ENCODE measurements at regions not wholly inside any gene's neighbourhood (a gene's known extent, or its start where the extent isn't known, plus 50 kb on each side); places are given as distances from the start of the nearest gene placed in this dataset.

DNA sequence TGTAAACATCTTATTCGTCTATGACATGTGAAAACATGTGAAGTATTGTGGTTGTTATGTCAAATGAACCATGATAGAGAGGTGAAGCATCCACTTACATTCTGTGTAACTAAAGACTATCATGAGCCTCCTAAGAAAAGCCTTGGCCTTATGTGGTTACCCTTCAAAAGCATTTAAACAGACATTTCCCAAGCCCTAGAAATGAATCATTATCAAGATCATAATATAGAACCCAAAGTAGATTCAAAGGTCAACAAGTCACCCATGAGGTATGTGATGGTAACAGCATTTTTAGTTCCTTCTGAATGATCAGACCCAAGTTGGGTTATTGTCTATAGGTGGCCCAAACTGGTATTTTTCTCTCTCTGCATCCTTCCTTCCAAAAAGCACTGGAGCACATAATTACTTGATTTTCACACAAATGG lies 408.0 kb downstream of the TBL1XR1 start:
- DNase-seq, result no peak

- no peak for DNase-seq
Measured at GRCh38 chr3:176787506-176787905, 409.8 kb downstream of the TBL1XR1 start.

- no peak for DNase-seq
Measured at GRCh38 chr3:176785171-176785570, 412.1 kb downstream of the TBL1XR1 start.

GRCh38 chr3:176780766-176781165 lies 416.5 kb downstream of the TBL1XR1 start:
- no peak for DNase-seq

DNA sequence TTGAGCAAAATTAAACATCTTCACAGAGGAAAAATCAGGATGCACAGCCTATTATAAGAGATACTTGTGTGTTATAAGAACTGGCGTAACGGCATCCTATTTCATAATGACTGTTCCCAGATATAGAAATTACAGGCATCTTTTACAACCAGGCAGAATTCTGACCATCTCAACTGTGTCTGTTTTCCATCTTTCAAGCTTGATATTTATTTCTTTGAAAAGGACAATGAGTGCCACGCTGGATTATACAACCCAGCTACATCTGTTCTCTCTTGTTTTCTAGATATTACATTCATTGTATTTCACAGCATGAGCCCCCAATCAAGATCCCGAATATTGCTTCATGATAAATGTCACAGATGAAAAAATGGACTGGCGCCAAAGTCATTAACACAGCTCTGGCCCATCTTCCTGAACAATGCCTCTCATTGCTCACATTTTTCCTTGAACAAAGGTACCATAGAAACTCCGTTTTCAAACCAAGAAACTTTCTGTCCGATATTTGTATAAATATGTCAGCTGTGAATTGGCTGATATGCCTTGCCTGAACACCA lies 420.6 kb downstream of the TBL1XR1 start:
- no peak for DNase-seq

DNA sequence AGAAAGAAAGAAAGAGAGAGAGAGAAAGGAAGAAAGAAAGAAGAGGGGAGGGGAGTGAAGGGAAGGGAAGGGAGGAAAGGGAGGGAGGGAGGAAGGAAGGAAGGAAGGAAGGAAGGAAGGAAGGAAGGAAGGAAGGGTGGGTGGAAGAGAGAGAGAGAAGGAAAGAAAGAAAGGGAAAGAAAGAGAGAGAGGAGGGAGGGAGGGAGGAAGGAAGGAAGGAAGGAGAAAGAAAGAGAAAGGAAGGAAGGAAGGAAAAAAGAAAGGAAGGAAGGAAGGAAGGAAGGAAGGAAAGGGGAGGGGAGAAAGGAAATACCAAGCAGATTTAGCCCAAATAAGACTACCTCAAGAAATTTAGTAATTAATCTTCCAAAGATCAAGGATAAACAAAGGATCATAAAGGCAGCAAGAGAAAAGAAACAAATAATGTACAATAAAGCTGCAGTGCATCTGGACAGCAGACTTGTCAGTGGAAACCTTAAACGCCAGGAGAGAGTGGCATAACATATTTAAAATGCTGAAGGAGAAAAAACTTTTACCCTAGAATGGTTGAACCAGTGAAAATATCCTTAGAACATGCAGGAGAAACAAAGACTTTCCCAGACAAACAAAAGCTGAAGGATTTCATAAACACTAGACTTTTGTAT lies 427.6 kb downstream of the TBL1XR1 start:
- no peak for DNase-seq

DNA sequence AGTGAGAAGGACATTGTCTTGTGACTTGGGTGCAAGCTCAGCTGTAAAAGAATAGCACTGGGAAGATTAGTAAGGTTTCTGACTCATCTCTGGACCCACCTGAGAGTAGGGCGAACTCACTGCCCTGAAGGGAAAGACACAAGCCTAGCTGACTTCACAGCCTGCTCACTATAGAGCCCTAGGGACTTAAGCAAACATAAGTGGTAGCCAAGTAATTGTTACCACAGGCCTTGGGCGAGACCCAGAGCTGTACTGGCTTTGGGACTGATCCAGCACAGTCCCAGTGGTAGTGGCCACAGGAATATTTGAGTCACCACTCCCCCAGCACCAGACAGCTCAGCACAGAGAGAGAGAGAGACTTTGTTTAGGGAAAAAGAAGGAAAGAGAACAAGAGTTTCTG lies 429.9 kb downstream of the TBL1XR1 start:
- no peak for DNase-seq

DNA sequence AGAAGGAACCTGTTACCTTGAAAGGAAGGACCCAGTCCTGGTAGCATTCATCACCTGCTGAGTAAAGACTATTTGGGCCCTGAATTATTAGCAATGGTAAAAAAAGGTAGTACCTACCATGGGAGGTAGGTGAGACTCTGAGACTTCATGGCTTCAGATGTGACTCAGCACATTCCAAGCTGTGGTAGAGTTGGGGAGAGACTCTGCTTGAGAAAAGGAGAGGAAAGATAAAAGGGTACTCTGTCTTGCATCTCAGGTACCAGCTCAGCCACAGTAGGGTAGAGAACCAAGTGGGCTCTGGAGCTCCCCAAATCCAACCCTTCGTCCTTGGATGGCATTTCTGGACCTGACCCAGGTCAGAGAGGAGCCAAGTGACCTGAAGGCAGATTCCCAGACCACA lies 430.4 kb downstream of the TBL1XR1 start:
- DNase-seq, result no peak

DNA sequence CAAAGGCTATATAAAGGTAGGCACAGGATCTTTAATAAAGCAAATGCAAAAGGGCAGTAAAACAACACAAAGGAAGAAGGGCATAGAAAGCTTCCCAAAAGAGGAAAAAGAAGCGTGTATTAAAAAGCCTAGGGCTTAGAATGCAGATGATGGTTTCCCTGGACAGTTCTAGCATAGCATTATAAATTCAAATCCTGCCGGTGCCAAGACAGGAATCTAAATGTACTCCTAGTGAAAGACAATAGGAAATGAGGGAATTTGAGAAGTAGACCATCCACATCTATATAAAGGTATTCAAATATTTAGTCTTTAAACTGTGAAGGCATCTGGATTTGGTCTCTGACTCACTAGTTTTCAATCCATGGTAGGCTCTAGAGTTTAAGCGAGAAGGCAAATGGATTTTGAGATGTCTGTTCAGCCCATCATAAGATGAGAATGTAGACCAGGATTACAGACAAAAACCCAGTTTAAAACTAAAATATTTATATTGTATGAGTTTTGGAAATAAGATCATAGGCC lies 431.8 kb downstream of the TBL1XR1 start:
- no peak for DNase-seq

DNA sequence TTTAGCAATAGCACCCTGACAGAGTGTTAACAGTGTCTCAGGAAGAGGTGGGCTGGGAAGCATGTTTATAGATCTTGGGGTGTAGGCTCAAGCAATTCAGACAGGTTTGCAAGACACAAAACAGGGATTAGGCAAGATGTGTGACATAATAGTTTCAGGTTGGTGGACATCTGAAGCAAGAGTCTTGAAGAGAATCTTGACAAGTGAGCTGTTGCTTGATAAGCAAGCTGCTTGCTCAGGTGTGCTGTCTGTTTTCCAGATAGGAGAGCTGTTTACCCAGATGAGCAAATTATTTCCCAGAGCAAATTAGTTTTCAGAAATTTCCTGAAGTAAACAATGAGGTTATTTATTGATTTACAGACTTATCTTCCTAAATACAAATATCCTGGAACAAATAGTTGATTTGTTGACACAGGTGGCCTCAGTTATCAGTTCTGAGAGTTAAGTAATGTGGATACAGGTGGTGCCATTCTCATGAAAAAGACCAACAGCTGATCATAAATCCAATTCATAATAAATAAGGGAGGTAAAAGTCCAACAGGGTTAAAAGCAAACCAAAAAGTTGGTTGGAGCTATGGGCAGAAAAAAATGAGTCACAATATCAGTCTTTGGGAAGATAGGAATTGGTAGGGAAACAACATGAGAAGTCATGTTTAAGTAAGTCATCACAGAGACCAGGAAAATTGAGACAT lies 437.3 kb downstream of the TBL1XR1 start:
- DNase-seq, result no peak

DNA sequence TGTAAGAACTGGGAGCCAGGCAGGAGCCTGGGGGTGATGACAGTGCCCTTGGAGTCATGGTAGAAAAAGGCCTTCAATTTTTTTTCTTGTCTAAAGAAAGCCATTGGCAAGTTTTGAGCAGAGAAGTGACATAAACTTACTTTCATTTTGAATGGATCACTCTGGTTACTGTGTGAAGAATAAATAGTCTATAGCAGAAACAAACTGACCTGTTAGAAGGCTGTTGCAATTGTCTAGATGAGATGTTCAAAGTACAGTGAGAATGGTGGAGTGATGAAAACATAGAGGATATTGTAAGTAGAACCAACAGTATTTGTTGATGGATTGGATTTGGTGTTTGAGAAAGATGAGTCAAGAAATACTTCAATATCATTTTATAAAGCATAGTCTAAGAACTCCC lies 439.9 kb downstream of the TBL1XR1 start:
- no peak for DNase-seq

DNA sequence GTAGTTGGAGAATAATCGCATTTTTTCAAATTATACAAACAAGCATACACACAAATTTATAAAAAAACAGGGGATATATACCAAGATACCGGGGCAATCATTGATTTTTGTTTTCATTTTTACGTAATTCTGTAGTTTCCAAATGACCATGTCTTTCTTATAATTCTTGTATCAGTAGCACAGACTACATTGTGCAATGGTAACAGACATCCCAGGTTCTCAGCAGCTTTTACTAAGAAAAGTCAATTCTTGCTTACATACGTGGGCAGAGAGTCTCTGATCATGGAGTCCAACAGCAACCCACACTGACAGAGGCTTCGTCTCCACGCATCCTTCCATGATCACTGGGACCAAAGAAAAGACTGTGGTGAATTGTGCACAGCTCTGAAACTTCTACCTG lies 441.3 kb downstream of the TBL1XR1 start:
- no peak for DNase-seq

GRCh38 chr3:176755552-176755951 lies 441.7 kb downstream of the TBL1XR1 start:
- DNase-seq, result no peak

- no peak for DNase-seq
Measured at GRCh38 chr3:176741664-176742047, 455.6 kb downstream of the TBL1XR1 start.

DNA sequence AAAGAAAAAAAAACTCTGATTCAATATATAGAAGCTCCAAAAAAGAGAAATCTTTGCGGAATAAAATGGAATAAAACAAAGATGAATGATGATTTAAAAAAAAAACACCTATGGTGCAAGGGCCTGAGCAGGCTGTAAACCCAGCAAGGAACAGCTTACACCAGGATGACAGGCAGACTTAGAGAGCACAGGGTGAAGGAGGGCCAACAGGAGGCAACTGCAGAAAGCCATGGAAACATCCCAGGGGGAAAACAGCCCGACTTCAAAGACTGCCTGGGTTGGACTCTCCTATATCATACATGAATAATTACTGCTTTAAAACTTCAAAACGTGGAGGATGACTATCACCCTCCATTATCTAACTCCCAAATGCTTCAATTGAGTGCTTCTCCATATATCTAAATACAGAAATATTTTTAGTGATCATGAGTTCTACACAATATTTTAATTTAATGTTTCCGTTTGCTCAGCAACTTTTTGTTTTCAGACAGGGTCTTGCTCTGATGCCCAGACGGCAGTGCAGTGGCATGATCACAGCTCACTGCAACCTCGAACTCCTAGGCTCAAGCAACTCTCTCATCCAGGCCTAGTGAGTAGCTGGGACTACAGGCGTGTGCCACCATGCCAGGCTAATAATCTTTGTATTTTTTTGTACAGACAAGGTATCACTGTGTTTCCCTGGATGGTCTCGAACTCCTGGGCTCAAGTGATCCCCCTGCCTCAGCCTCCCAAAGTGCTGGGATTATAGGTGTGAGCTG lies 456.2 kb downstream of the TBL1XR1 start:
- DNase-seq, result no peak

DNA sequence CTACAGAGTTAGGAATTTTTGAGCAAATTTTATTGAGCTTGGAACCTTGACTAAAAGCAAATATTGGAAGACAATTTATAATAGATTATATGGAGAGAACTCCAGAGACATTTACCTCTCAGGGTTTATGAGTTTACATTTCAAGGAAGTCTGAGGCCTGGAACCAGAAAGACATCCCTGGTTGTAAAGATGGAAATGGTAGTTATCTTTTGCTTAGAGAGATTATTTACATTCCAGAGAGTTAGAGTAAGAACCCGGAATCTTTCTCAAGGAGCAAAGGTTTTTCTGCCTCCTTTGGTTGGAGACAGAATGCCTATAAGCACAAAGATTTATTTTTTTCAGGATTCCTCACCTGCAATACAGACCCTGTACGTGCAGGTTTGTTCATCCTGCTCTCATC lies 458.1 kb downstream of the TBL1XR1 start:
- DNase-seq, result no peak

DNA sequence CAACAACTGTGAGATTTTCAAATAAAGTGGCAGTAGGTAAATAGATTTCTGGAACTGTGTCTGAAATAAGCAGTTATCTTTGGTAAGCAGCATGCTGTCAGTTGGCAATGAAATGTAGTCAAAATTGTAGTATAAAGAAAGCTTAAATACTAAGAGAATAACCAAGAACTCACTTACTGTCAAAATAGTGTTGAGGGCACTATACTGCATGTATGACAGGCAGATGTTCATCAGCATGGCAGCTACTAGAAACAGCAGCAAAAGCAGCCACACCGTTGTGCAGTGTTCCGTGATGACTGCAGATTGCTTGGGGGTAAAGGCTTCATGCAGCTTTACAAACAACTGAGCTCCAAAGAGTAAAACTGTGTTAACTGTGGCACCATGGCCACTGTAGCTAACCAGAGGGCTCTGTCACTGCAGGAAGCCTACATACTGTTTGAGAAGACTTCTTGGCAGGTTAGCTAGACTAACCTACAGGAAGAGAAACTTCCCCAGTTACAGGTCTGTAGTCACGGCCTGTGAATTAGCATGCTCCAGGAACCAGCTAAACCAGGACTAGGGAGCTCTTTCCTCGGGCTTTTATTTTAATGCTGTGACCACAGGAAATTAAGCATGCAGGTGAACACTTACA lies 459.7 kb downstream of the TBL1XR1 start:
- no peak for DNase-seq

DNA sequence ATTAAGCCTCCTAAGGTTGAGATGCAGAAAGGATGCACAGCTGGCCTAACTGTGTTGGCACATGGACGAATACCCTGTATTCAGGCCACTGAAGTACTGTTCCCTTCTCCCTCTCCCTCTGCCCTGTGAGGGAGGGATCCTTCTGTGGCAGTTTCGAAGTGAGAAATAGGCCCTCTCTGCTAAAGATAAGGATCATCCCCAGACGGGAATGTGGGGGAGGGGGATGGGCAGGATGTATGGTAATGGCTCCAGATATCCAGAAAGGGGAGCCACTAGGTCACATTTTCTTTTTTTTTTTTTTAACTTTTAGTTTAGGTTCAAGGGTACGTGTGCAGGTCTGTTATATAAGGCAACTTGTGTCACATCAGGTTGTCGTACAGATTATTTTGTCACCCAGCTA lies 463.1 kb downstream of the TBL1XR1 start:
- no peak for DNase-seq

DNA sequence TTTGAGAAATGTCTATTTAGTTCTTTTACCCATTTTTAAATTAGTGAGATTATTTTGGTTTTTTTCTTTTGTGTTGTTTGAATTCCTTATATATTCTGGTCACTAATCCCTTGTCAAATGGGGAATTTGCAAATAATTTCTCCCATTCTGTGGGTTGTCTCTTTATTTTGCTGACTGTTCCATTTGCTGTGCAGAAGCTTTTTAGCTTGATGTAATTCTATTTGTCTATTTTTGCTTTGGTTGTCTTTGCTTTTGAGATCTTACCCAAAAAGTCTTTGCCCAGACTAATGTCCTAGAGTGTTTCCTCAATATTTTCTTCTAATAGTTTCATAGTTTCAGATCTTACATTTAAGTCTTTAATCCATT lies 472.9 kb downstream of the TBL1XR1 start:
- DNase-seq, result no peak

DNA sequence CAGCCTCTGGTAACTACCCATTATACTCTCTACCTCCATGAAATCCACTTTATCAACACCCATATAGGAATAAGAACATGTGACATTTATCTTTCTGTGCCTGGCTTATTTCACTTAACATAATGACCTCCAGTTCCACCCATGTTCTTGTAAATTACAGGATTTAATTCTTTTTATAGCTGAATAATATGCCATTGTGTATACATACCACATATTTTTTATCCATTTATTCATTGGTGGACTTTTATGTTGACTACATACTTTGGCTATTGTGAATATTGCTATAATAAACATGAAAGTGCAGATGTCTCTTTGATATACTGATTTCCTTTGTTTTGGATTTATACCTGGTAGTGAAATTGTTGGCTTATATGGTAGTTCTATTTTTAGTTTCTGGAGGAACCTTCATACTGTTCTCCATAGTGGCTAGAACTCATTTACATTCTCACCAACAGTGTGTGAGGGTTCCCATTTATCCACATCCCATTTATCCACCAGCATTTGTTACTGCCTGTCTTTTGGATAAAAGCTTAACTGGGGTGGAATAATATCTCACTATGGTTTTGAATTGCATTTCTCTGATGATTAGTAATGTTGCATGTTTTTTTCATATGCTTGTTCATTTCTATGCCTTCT lies 473.4 kb downstream of the TBL1XR1 start:
- DNase-seq, result no peak

- no peak for DNase-seq
Measured at GRCh38 chr3:176714034-176714433, 483.2 kb downstream of the TBL1XR1 start.

GRCh38 chr3:176712191-176712590 lies 485.1 kb downstream of the TBL1XR1 start:
- DNase-seq, result no peak

DNA sequence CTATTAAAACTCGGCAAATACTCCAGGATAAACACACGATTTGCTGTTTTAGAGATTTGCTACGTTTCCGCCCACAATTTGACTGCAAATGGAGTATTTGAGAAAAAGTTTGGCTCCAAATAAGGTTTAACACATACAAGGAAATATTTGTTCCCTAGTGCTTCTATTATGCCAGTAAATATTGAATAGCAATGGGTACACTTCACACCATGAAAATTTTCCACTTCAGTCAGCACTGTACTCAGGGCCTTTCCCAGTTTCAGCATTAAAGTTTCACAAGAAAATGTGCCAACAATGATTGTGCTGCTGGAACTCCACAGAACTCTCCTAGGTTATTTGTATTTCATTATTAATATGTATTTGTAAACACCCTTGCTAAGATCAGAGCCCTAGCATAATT lies 498.0 kb downstream of the TBL1XR1 start:
- DNase-seq, result no peak

Measured in NCI-H510A (cell line).